H1 (cell line): ENCODE measurements at regions not wholly inside any gene's neighbourhood (a gene's known extent, or its start where the extent isn't known, plus 50 kb on each side); places are given as distances from the start of the nearest gene placed in this dataset.

Experiments
- CTCF ChIA-PET: fragments of 300-600 bp; sonication (Branson Sonifier 250); formaldehyde crosslinking; loops from one replicate; lab custom pipeline; 2021; ENCODE audit not compliant: partially characterized antibody; lab: Charles Lee
- POLR2A ChIA-PET: fragments of 300-600 bp; sonication (Branson Sonifier 250); formaldehyde crosslinking; loops from one replicate; lab custom pipeline; 2021; ENCODE audit warnings: inconsistent platforms; ENCODE audit not compliant: partially characterized antibody; lab: Charles Lee
- DNase-seq, 2 experiments: peaks; one replicate each; pipeline versions ENCODE4 v3.0.0 to v3.0.0-alpha.2; 2010 to 2022; ENCODE audit warnings: low spot score in 2 of 2, low read depth in 1 of 2, mixed read lengths in 1 of 2
- FAIRE-seq: peaks from 2 replicates; lab custom pipeline; 2011; peaks lifted over from hg19 to GRCh38; lab: Jason Lieb, UNC
- H2AFZ ChIP-seq: 2 replicates; pipeline ENCODE4 v1.8.1; 2012; ENCODE audit warnings: low read length, inconsistent platforms
- H2AK5ac ChIP-seq: 2 replicates; pipeline ENCODE4 v1.6.1; 2013; ENCODE audit warnings: low read depth, low read length
- H2BK120ac ChIP-seq: replicated peaks from 2 replicates; pipeline ENCODE3; 2013; ENCODE audit warnings: low read depth, low read length, inconsistent platforms
- H2BK12ac ChIP-seq: 2 replicates; pipeline ENCODE4 v1.6.1; 2013; ENCODE audit warnings: low read depth, low read length
- H2BK15ac ChIP-seq: 2 replicates; pipeline ENCODE4 v1.6.1; 2013; ENCODE audit warnings: low read length
- H2BK20ac ChIP-seq: 2 replicates; pipeline ENCODE4 v1.6.1; 2013; ENCODE audit warnings: low read length
- H2BK5ac ChIP-seq: 2 replicates; pipeline ENCODE4 v1.6.1; 2013; ENCODE audit warnings: low read depth, low read length
- H3K14ac ChIP-seq: 2 replicates; pipeline ENCODE4 v1.6.1; 2013; ENCODE audit warnings: inconsistent platforms; ENCODE audit not compliant: insufficient read length
- H3K18ac ChIP-seq: 2 replicates; pipeline ENCODE4 v1.6.1; 2013; ENCODE audit warnings: low read length; ENCODE audit errors: extremely low read depth
- H3K23ac ChIP-seq: 2 replicates; pipeline ENCODE4 v1.6.1; 2013; ENCODE audit warnings: inconsistent platforms; ENCODE audit not compliant: insufficient read length
- H3K23me2 ChIP-seq: 2 replicates; pipeline ENCODE4 v1.6.1; 2013; ENCODE audit warnings: low read depth, low read length
- H3K27ac ChIP-seq: 2 replicates; pipeline ENCODE4 v1.6.1; 2011; ENCODE audit warnings: low read depth, low read length, inconsistent platforms
- H3K27me3 ChIP-seq, 4 experiments: replicated peaks in 1 of 4; 1 replicate in 1 of 4; 2 replicates in 3 of 4; pipeline versions ENCODE4 v1.6.1 to v1.8.1; 2011 to 2013; ENCODE audit warnings: low read length in 3 of 4, mild to moderate bottlenecking in 3 of 4, inconsistent platforms in 2 of 4, mixed read lengths in 2 of 4, moderate library complexity in 1 of 4; ENCODE audit not compliant: control insufficient read depth in 3 of 4, insufficient read depth in 3 of 4; ENCODE audit errors: extremely low read depth in 1 of 4
- H3K36me3 ChIP-seq, 4 experiments: 2 replicates each; pipeline versions ENCODE4 v1.6.1 to v1.8.1; 2011 to 2013; ENCODE audit warnings: mild to moderate bottlenecking in 4 of 4, low read length in 3 of 4, moderate library complexity in 2 of 4, control low read depth in 1 of 4, inconsistent platforms in 1 of 4; ENCODE audit not compliant: insufficient read depth in 4 of 4, control insufficient read depth in 2 of 4
- H3K4ac ChIP-seq: replicated peaks from 2 replicates; pipeline ENCODE3; 2013; ENCODE audit warnings: low read length, low read depth, mixed read lengths, inconsistent platforms; ENCODE audit not compliant: insufficient read length
- H3K4me1 ChIP-seq, 4 experiments: replicated peaks in 1 of 4; 1 replicate in 1 of 4; 2 replicates in 3 of 4; pipeline versions ENCODE4 v1.6.1 to v1.8.1; 2011 to 2013; ENCODE audit warnings: low read length in 3 of 4, inconsistent platforms in 2 of 4, mixed read lengths in 1 of 4; ENCODE audit not compliant: insufficient read depth in 4 of 4, control insufficient read depth in 3 of 4
- H3K4me2 ChIP-seq, 2 experiments: 2 replicates each; pipeline versions ENCODE4 v1.6.1 to v1.8.1; 2011 to 2013; ENCODE audit warnings: low read depth in 2 of 2, low read length in 2 of 2, control low read depth in 1 of 2, inconsistent platforms in 1 of 2, mild to moderate bottlenecking in 1 of 2; ENCODE audit not compliant: insufficient read depth in 1 of 2
- H3K4me3 ChIP-seq, 4 experiments: fragments of 200-600, 300-600 bp in 1 of 4; sonication (generic), shearing (Covaris generic), sonication (Bioruptor Twin) in 1 of 4; 2 replicates each; pipeline versions ENCODE4 v1.5.1 to v1.8.1; 2011 to 2016; ENCODE audit warnings: low read length in 4 of 4, low read depth in 3 of 4, control low read depth in 2 of 4, inconsistent platforms in 2 of 4, mild to moderate bottlenecking in 2 of 4, mixed read lengths in 1 of 4, moderate library complexity in 1 of 4; ENCODE audit not compliant: insufficient read depth in 2 of 4; ENCODE audit errors: extremely low read depth in 1 of 4
- H3K56ac ChIP-seq: replicated peaks from 2 replicates; pipeline ENCODE3; 2013; ENCODE audit warnings: low read depth, mild to moderate bottlenecking, mixed read lengths, low read length, inconsistent platforms; ENCODE audit not compliant: insufficient read length
- H3K79me1 ChIP-seq: 2 replicates; pipeline ENCODE4 v1.6.1; 2013; ENCODE audit warnings: low read depth, low read length, control low read depth
- H3K79me2 ChIP-seq, 2 experiments: 2 replicates each; pipeline versions ENCODE4 v1.6.1 to v1.8.1; 2012 to 2013; ENCODE audit warnings: low read length in 2 of 2, mild to moderate bottlenecking in 2 of 2, inconsistent platforms in 1 of 2; ENCODE audit not compliant: insufficient read depth in 2 of 2, control insufficient read depth in 1 of 2
- H3K9ac ChIP-seq, 4 experiments: replicated peaks in 1 of 4; 1 replicate in 1 of 4; 2 replicates in 3 of 4; pipeline versions ENCODE4 v1.6.1 to v1.8.1; 2011 to 2013; ENCODE audit warnings: low read depth in 3 of 4, low read length in 3 of 4, control low read depth in 2 of 4, mild to moderate bottlenecking in 2 of 4, moderate library complexity in 2 of 4, inconsistent platforms in 1 of 4; ENCODE audit errors: extremely low read depth in 1 of 4
- H3K9me3 ChIP-seq, 2 experiments: 2 replicates each; pipeline versions ENCODE4 v1.6.1 to v1.8.1; 2012 to 2013; ENCODE audit warnings: mild to moderate bottlenecking in 2 of 2, moderate library complexity in 2 of 2, control low read depth in 1 of 2, inconsistent platforms in 1 of 2, low read depth in 1 of 2, low read length in 1 of 2, mixed read lengths in 1 of 2; ENCODE audit not compliant: insufficient read depth in 2 of 2
- H4K20me1 ChIP-seq, 2 experiments: replicated peaks in 1 of 2; 2 replicates each; pipeline versions ENCODE3 to v1.8.1; 2011 to 2013; ENCODE audit warnings: inconsistent platforms in 2 of 2, low read length in 2 of 2, mild to moderate bottlenecking in 1 of 2; ENCODE audit not compliant: insufficient read depth in 2 of 2, control insufficient read depth in 1 of 2
- H4K5ac ChIP-seq: 2 replicates; pipeline ENCODE4 v1.6.1; 2013; ENCODE audit warnings: low read length, low read depth, mixed read lengths, inconsistent platforms; ENCODE audit not compliant: insufficient read length
- H4K8ac ChIP-seq: 2 replicates; pipeline ENCODE4 v1.8.0; 2013; ENCODE audit warnings: mild to moderate bottlenecking, moderate library complexity, low read length, inconsistent platforms; ENCODE audit not compliant: insufficient read depth; ENCODE audit errors: extremely low read depth
- H4K91ac ChIP-seq: replicated peaks from 2 replicates; pipeline ENCODE3; 2013; ENCODE audit warnings: low read length, mixed read lengths, inconsistent platforms; ENCODE audit not compliant: insufficient read length
- BCL11A ChIP-seq, 2 experiments: IDR thresholded peaks; one replicate each; pipeline ENCODE4 v1.6.1; 2011; ENCODE audit warnings: low read depth in 2 of 2, low read length in 2 of 2, mild to moderate bottlenecking in 2 of 2
- GABPA ChIP-seq: IDR thresholded peaks from 2 replicates; pipeline ENCODE4 v1.6.1; 2011; ENCODE audit warnings: mild to moderate bottlenecking, low read length, moderate library complexity, borderline replicate concordance; ENCODE audit not compliant: insufficient read depth
- JUND ChIP-seq: IDR thresholded peaks from 2 replicates; pipeline ENCODE4 v1.6.1; 2011; ENCODE audit warnings: mild to moderate bottlenecking, improper control_type of control experiment, low read length
- KDM1A ChIP-seq: fragments of 200-600, 300-600 bp; sonication (generic); IDR thresholded peaks from 2 replicates; pipeline ENCODE4 v1.7.1; 2016; ENCODE audit warnings: mild to moderate bottlenecking, low read length, borderline replicate concordance
- NANOG ChIP-seq: IDR thresholded peaks from 2 replicates; pipeline ENCODE4 v1.6.1; 2011; ENCODE audit warnings: low read length, low read depth, mild to moderate bottlenecking, inconsistent platforms; ENCODE audit not compliant: insufficient read depth, poor library complexity, severe bottlenecking
- NRF1 ChIP-seq: IDR thresholded peaks from 2 replicates; pipeline ENCODE4 v1.6.1; 2011; ENCODE audit warnings: mild to moderate bottlenecking, low read depth, low read length, improper control_type of control experiment
- RXRA ChIP-seq: IDR thresholded peaks from 2 replicates; pipeline ENCODE4 v1.6.1; 2011; ENCODE audit warnings: low read depth, mild to moderate bottlenecking, low read length, moderate library complexity; ENCODE audit not compliant: insufficient read depth
- SIX5 ChIP-seq: IDR thresholded peaks from 2 replicates; pipeline ENCODE4 v1.6.1; 2011; ENCODE audit warnings: mild to moderate bottlenecking, low read depth, low read length
- SP1 ChIP-seq: IDR thresholded peaks from 2 replicates; pipeline ENCODE4 v1.6.1; 2011; ENCODE audit warnings: low read depth, low read length
- TCF12 ChIP-seq: IDR thresholded peaks from 2 replicates; pipeline ENCODE4 v1.6.1; 2011; ENCODE audit warnings: low read depth, mild to moderate bottlenecking, low read length
- ZNF274 ChIP-seq: IDR thresholded peaks from 2 replicates; pipeline ENCODE4 v1.7.0; 2012; ENCODE audit warnings: low read length, borderline replicate concordance; ENCODE audit errors: extremely low read depth
- whole genome bisulfite sequencing, 2 experiments: shearing (Covaris generic) in 1 of 2; methylation state at CpG; one replicate each; pipeline versions ENCODE4 v1.1.6 to v1.1.7; 2013 to 2015; ENCODE audit warnings: low lambda C conversion rate in 2 of 2, mixed read lengths in 2 of 2, inconsistent platforms in 1 of 2, low coverage in 1 of 2, missing lambda C conversion rate in 1 of 2; ENCODE audit not compliant: insufficient replicate concordance in 2 of 2, insufficient coverage in 1 of 2, insufficient read length in 1 of 2; ENCODE audit errors: extremely low coverage in 1 of 2, missing lambda C conversion rate in 1 of 2; 5-methylcytosine and 5-hydroxymethylcytosine counted together
- TF ChIP-seq, protein P1 (sequence below): IDR thresholded peaks from 2 replicates; pipeline ENCODE4 v1.6.1; 2011; ENCODE audit warnings: low read depth, mild to moderate bottlenecking, low read length; ENCODE audit not compliant: insufficient read depth
- TF ChIP-seq, protein P2 (sequence below): IDR thresholded peaks from 2 replicates; pipeline ENCODE4 v1.6.1; 2012; ENCODE audit warnings: low read length, inconsistent platforms

DNA sequence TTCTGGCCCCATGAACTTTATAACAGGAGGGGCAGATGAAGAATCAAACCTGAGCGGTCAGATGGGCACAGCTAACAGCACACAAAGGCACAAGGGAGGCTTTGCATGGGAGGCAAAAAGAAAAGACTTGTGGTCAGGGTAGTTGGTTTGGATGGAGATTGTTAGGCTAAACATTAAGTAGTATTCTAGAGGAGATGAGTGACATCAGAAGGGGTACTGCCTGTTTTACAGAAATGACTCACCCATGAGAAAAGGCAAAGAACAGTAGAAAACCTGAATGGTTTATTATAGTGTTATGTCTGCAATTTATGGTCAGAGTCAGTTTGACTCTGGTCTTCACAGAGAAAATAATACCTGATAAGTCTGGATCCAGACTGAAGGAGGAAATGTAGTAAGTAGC lies 129.8 kb upstream of the KIRREL3 start:
- no peak overlapping the region for H2AK5ac ChIP-seq
- FAIRE-seq (no peak), DNase-seq (no peak)
- no peak overlapping the region for H3K18ac ChIP-seq
- CTCF ChIA-PET = interaction anchor here (0.8 kb wide), 1 partner anchor 10 kb away, joined by 3 read pairs; no protein-coding TSS in a partner anchor
- H3K79me2 ChIP-seq = no peaks in the 10 kb centered on the region
- H3K79me1 ChIP-seq = no peaks in the 10 kb centered on the region
- H3K4me1 ChIP-seq = peaks cover 0 to 3% (median 0%) of the 10 kb centered on the region in 4 experiments; a peak in 1 of 7 replicates
- H3K9ac ChIP-seq = no peak overlapping the region
- H2BK20ac ChIP-seq = no peak overlapping the region
- no peaks in the 10 kb centered on the region for H4K20me1 ChIP-seq
- H2BK5ac ChIP-seq = no peak overlapping the region
- H3K56ac ChIP-seq = no peak overlapping the region
- WGBS, 2 experiments = 89% methylated on average over 1 of the region's 1 CpG; no CpG with 5 or more reads in 1 of the 2 experiments
- no peak overlapping the region for H2BK15ac ChIP-seq
- POLR2A ChIA-PET = no interaction called here
- H2BK120ac ChIP-seq = no peak overlapping the region
- H3K36me3 ChIP-seq = no peaks in the 10 kb centered on the region
- no peak overlapping the region for H3K4ac ChIP-seq
- H4K91ac ChIP-seq = no peak overlapping the region
- H2BK12ac ChIP-seq = no peak overlapping the region
- no peak overlapping the region for H2AFZ ChIP-seq
- no peak overlapping the region for H3K14ac ChIP-seq
- no peak overlapping the region for H4K8ac ChIP-seq
- TF ChIP-seq TCF12 (no peak), ZNF274 (no peak), JUND (no peak), GABPA (no peak), SP1 (no peak), SIX5 (no peak), NRF1 (no peak), KDM1A (no peak), BCL11A (IDR thresholded peaks at IDR 0.05; ENCODE audit: low read depth in 2 of 2, low read length in 2 of 2) (no peak), RXRA (no peak), NANOG (no peak)
- TF ChIP-seq, protein P1, sequence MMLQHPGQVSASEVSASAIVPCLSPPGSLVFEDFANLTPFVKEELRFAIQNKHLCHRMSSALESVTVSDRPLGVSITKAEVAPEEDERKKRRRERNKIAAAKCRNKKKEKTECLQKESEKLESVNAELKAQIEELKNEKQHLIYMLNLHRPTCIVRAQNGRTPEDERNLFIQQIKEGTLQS = no peak
- TF ChIP-seq, protein P2, sequence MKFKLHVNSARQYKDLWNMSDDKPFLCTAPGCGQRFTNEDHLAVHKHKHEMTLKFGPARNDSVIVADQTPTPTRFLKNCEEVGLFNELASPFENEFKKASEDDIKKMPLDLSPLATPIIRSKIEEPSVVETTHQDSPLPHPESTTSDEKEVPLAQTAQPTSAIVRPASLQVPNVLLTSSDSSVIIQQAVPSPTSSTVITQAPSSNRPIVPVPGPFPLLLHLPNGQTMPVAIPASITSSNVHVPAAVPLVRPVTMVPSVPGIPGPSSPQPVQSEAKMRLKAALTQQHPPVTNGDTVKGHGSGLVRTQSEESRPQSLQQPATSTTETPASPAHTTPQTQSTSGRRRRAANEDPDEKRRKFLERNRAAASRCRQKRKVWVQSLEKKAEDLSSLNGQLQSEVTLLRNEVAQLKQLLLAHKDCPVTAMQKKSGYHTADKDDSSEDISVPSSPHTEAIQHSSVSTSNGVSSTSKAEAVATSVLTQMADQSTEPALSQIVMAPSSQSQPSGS = no peak
- TF ChIP-seq, all 59 proteins: peak for 0
- H3K27me3 ChIP-seq = no peaks in the 10 kb centered on the region
- no peaks in the 10 kb centered on the region for H3K23me2 ChIP-seq
- no peak overlapping the region for H3K4me3 ChIP-seq
- no peak overlapping the region for H3K23ac ChIP-seq
- H3K27ac ChIP-seq = no peak overlapping the region
- H3K4me2 ChIP-seq = no peak overlapping the region
- no peaks in the 10 kb centered on the region for H3K9me3 ChIP-seq
- no peak overlapping the region for H4K5ac ChIP-seq
